ENCODE measurements at regions not wholly inside any gene's neighbourhood (a gene's known extent, or its start where the extent isn't known, plus 50 kb on each side); places are given as distances from the start of the nearest gene placed in this dataset.

DNA sequence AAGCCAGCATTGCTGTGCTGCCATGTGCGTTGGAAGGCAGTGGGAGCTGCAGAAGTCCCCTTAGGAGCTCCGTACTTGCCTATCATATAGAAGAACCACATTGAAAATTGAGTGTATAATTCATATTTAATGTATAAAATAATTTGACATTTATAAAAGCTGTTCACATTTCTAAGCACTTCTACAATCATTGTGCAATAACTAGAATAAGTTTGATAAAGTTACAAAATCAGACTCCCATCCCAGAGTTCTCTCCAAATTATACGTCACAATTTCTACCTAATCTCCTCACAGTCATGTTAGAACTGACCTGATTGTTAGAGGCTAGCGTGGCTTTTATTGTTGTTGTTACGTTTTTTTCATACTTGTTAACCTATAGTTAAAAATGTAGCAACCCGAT is 123.5 kb upstream of the ZNF366 start:
- H3K9me2 ChIP-seq (ENCODE audit: insufficient read depth, low read length), result no peaks in the 10 kb centered on the region
- H3K27ac ChIP-seq (ENCODE audit: low read length), result no peak overlapping the region
- H3K4me3 ChIP-seq (ENCODE audit: low read length), result no peak overlapping the region
- H4K20me1 ChIP-seq (ENCODE audit: insufficient read depth), result no peaks in the 10 kb centered on the region
- H3K79me2 ChIP-seq (replicated peaks; ENCODE audit: insufficient read depth, low read length), result no peaks in the 10 kb centered on the region
- no peak overlapping the region for H3K9ac ChIP-seq (ENCODE audit: low read length)
- H3K9me3 ChIP-seq (ENCODE audit: low read length), result no peaks in the 10 kb centered on the region
- H2AFZ ChIP-seq (ENCODE audit: low read depth, low read length), result no peak overlapping the region
- no peaks in the 10 kb centered on the region for H3K36me3 ChIP-seq (ENCODE audit: insufficient read depth, low read length)
- TF ChIP-seq, protein P1, sequence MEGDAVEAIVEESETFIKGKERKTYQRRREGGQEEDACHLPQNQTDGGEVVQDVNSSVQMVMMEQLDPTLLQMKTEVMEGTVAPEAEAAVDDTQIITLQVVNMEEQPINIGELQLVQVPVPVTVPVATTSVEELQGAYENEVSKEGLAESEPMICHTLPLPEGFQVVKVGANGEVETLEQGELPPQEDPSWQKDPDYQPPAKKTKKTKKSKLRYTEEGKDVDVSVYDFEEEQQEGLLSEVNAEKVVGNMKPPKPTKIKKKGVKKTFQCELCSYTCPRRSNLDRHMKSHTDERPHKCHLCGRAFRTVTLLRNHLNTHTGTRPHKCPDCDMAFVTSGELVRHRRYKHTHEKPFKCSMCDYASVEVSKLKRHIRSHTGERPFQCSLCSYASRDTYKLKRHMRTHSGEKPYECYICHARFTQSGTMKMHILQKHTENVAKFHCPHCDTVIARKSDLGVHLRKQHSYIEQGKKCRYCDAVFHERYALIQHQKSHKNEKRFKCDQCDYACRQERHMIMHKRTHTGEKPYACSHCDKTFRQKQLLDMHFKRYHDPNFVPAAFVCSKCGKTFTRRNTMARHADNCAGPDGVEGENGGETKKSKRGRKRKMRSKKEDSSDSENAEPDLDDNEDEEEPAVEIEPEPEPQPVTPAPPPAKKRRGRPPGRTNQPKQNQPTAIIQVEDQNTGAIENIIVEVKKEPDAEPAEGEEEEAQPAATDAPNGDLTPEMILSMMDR (IDR thresholded peaks at IDR 0.05; ENCODE audit: poor library complexity, severe bottlenecking), result no peak
- TF ChIP-seq POLR2AphosphoS5 (IDR thresholded peaks at IDR 0.05) (no peak), MXI1 (conservative IDR thresholded peaks at IDR 0.05; ENCODE audit: poor library complexity, severe bottlenecking) (no peak), RAD21 (conservative IDR thresholded peaks at IDR 0.05) (no peak), SMC3 (conservative IDR thresholded peaks at IDR 0.05; ENCODE audit: poor library complexity) (no peak), EZH2 (IDR thresholded peaks at IDR 0.05; ENCODE audit: borderline replicate concordance, insufficient read depth, low read length, poor library complexity, severe bottlenecking) (no peak), EP300 (conservative IDR thresholded peaks at IDR 0.05; ENCODE audit: poor library complexity, severe bottlenecking) (no peak), TAF1 (IDR thresholded peaks at IDR 0.05; ENCODE audit: low read depth) (no peak)
- TF ChIP-seq, protein P2, sequence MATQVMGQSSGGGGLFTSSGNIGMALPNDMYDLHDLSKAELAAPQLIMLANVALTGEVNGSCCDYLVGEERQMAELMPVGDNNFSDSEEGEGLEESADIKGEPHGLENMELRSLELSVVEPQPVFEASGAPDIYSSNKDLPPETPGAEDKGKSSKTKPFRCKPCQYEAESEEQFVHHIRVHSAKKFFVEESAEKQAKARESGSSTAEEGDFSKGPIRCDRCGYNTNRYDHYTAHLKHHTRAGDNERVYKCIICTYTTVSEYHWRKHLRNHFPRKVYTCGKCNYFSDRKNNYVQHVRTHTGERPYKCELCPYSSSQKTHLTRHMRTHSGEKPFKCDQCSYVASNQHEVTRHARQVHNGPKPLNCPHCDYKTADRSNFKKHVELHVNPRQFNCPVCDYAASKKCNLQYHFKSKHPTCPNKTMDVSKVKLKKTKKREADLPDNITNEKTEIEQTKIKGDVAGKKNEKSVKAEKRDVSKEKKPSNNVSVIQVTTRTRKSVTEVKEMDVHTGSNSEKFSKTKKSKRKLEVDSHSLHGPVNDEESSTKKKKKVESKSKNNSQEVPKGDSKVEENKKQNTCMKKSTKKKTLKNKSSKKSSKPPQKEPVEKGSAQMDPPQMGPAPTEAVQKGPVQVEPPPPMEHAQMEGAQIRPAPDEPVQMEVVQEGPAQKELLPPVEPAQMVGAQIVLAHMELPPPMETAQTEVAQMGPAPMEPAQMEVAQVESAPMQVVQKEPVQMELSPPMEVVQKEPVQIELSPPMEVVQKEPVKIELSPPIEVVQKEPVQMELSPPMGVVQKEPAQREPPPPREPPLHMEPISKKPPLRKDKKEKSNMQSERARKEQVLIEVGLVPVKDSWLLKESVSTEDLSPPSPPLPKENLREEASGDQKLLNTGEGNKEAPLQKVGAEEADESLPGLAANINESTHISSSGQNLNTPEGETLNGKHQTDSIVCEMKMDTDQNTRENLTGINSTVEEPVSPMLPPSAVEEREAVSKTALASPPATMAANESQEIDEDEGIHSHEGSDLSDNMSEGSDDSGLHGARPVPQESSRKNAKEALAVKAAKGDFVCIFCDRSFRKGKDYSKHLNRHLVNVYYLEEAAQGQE (IDR thresholded peaks at IDR 0.05; ENCODE audit: borderline replicate concordance), result no peak
- no peaks in the 10 kb centered on the region for H3K27me3 ChIP-seq (ENCODE audit: insufficient read depth, low read depth, low read length)
- H3F3A ChIP-seq (ENCODE audit: insufficient read depth, low read length, poor library complexity, severe bottlenecking), result no peaks in the 10 kb centered on the region
- no peak overlapping the region for H3K4me2 ChIP-seq (ENCODE audit: low read length)

DNA sequence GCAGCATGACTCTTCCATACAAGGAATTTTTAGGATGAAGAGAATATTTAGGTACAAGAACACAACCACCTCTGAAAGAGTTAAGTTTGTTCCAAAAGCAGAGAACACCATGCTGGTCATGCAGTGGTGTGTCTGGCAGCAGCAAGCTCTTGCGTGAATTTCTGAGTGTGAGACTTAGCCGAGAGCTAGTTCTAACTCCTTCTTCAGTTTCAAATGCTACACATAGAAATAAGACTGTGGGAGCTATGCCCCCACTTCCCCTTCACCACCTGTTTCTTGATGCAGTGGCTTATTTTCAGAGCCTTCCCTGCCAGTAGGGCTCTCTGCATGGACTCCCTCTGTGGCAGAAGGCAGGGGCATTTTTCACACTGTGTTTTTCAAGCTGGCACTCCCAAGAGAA is 122.9 kb upstream of the ZNF366 start:
- H3K4me2 ChIP-seq (ENCODE audit: low read length), result no peak overlapping the region
- no peak overlapping the region for H3K27ac ChIP-seq (ENCODE audit: low read length)
- H3K79me2 ChIP-seq (replicated peaks; ENCODE audit: insufficient read depth, low read length), result no peaks in the 10 kb centered on the region
- H3F3A ChIP-seq (ENCODE audit: insufficient read depth, low read length, poor library complexity, severe bottlenecking), result no peaks in the 10 kb centered on the region
- no peaks in the 10 kb centered on the region for H3K36me3 ChIP-seq (ENCODE audit: insufficient read depth, low read length)
- H3K9me2 ChIP-seq (ENCODE audit: insufficient read depth, low read length), result no peaks in the 10 kb centered on the region
- no peak overlapping the region for H3K4me3 ChIP-seq (ENCODE audit: low read length)
- H4K20me1 ChIP-seq (ENCODE audit: insufficient read depth), result no peaks in the 10 kb centered on the region
- H3K9ac ChIP-seq (ENCODE audit: low read length), result no peak overlapping the region
- no peaks in the 10 kb centered on the region for H3K27me3 ChIP-seq (ENCODE audit: insufficient read depth, low read depth, low read length)
- H3K9me3 ChIP-seq (ENCODE audit: low read length), result no peaks in the 10 kb centered on the region
- TF ChIP-seq, protein P1 (IDR thresholded peaks at IDR 0.05; ENCODE audit: poor library complexity, severe bottlenecking), result no peak
- TF ChIP-seq SMC3 (conservative IDR thresholded peaks at IDR 0.05; ENCODE audit: poor library complexity) (no peak), EZH2 (IDR thresholded peaks at IDR 0.05; ENCODE audit: borderline replicate concordance, insufficient read depth, low read length, poor library complexity, severe bottlenecking) (no peak), MXI1 (conservative IDR thresholded peaks at IDR 0.05; ENCODE audit: poor library complexity, severe bottlenecking) (no peak), TAF1 (IDR thresholded peaks at IDR 0.05; ENCODE audit: low read depth) (no peak), POLR2AphosphoS5 (IDR thresholded peaks at IDR 0.05) (no peak), RAD21 (conservative IDR thresholded peaks at IDR 0.05) (no peak), EP300 (conservative IDR thresholded peaks at IDR 0.05; ENCODE audit: poor library complexity, severe bottlenecking) (no peak)
- TF ChIP-seq, protein P2 (IDR thresholded peaks at IDR 0.05; ENCODE audit: borderline replicate concordance), result no peak
- H2AFZ ChIP-seq (ENCODE audit: low read depth, low read length), result no peak overlapping the region

Measured in neural cell (in vitro differentiated cells).